ENCODE measurements at regions not wholly inside any gene's neighbourhood (a gene's known extent, or its start where the extent isn't known, plus 50 kb on each side); places are given as distances from the start of the nearest gene placed in this dataset.

- H3K9ac ChIP-seq (ENCODE audit: insufficient read depth in 1 of 2, low read depth in 2 of 2, low read length in 2 of 2): no peak overlapping the region
- H3K36me3 ChIP-seq (ENCODE audit: control insufficient read depth, insufficient read depth, low read length): no peaks in the 10 kb centered on the region
- 11% methylated on average over 5 of the region's 5 CpGs for WGBS (ENCODE audit: insufficient coverage, low coverage, missing lambda C conversion rate)
- POLR2A ChIA-PET: no interaction called here
- no peak overlapping the region for H3K4me3 ChIP-seq
- no peaks in the 10 kb centered on the region for H3K79me2 ChIP-seq (ENCODE audit: control insufficient read depth, insufficient read depth, low read length)
- H3K9me1 ChIP-seq (ENCODE audit: control insufficient read depth, insufficient read depth, low read length): no peaks in the 10 kb centered on the region
- H3K27ac ChIP-seq (ENCODE audit: extremely low read depth, low read depth, low read length): no peak overlapping the region
- no peaks in the 10 kb centered on the region for H3K27me3 ChIP-seq (ENCODE audit: control insufficient read depth in 2 of 2, insufficient read depth in 2 of 2, low read length in 2 of 2)
- in situ Hi-C loops (cut with MboI): no loop called here
- BruUV-seq (replicated peaks): no TSS peak
- no peak overlapping the region for H3K4me2 ChIP-seq (ENCODE audit: insufficient read depth, low read length)
- no peak for FAIRE-seq
- no peak for DNase-seq (ENCODE audit: extremely low read depth in 1 of 4, low spot score in 3 of 4)
- no peak for TF ChIP-seq FOXK2 (conservative IDR thresholded peaks at IDR 0.05 in 1 of 2, IDR thresholded peaks at IDR 0.05 in 1 of 2; ENCODE audit: low read depth in 2 of 2)
- CTCF ChIA-PET (ENCODE audit: low intra/inter-chr PET ratio): no interaction called here
- no peaks in the 10 kb centered on the region; the same call in 1 of the 2 replicates for H4K20me1 ChIP-seq (replicated peaks; ENCODE audit: control insufficient read depth, insufficient read depth, low read length)
- peaks cover 0 to 5% of the 10 kb centered on the region in 2 experiments; a peak in 1 of 5 replicates for H3K4me1 ChIP-seq (replicated peaks in 1 of 2; ENCODE audit: control insufficient read depth in 2 of 2, insufficient read depth in 2 of 2, low read length in 2 of 2)
- no peak for ATAC-seq
- no peak overlapping the region for H2AFZ ChIP-seq (ENCODE audit: low read depth, low read length)
- intact Hi-C loops (cut with micrococcal nuclease): no loop called here
- no peaks in the 10 kb centered on the region for H3K9me3 ChIP-seq (replicated peaks; ENCODE audit: control insufficient read depth, insufficient read depth, low read depth, low read length)
Measured at GRCh38 chr13:48813518-48813917, 159.8 kb downstream of the CYSLTR2 start.

DNA sequence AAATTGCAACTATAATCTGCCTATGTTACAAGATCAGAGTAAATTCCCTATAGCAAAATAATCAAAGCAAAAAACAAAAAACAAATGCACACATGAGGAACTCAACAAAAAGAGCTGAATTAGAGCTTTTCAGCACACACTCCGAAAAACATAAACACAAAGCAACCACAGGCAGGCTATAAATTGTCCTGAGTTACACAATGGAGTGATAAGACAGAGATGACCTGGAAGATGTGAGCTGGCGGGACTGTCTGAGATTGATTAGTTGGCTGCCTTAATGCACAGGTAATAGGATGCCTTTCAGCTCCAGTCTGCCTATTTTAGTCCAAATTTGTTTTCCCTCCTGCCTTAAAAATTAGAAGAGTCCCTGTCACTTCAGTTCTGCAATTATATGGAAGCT is 159.0 kb upstream of the FNDC3A start:
- ChIA-PET POLR2A (no interaction called here), CTCF (ENCODE audit: low intra/inter-chr PET ratio) (no interaction called here)
- Histone ChIP-seq H3K79me2 (ENCODE audit: control insufficient read depth, insufficient read depth, low read length) (no peaks in the 10 kb centered on the region), H3K4me2 (ENCODE audit: insufficient read depth, low read length) (no peak overlapping the region), H3K9me1 (ENCODE audit: control insufficient read depth, insufficient read depth, low read length) (no peaks in the 10 kb centered on the region), H3K36me3 (ENCODE audit: control insufficient read depth, insufficient read depth, low read length) (no peaks in the 10 kb centered on the region), H3K27me3 (ENCODE audit: control insufficient read depth in 2 of 2, insufficient read depth in 2 of 2, low read length in 2 of 2) (no peaks in the 10 kb centered on the region), H3K9me3 (replicated peaks; ENCODE audit: control insufficient read depth, insufficient read depth, low read depth, low read length) (no peaks in the 10 kb centered on the region), H3K4me3 (no peak overlapping the region), H3K4me1 (replicated peaks in 1 of 2; ENCODE audit: control insufficient read depth in 2 of 2, insufficient read depth in 2 of 2, low read length in 2 of 2) (no peaks in the 10 kb centered on the region), H3K27ac (ENCODE audit: extremely low read depth, low read depth, low read length) (no peak overlapping the region), H4K20me1 (replicated peaks; ENCODE audit: control insufficient read depth, insufficient read depth, low read length) (no peaks in the 10 kb centered on the region), H2AFZ (ENCODE audit: low read depth, low read length) (no peak overlapping the region), H3K9ac (ENCODE audit: insufficient read depth in 1 of 2, low read depth in 2 of 2, low read length in 2 of 2) (no peak overlapping the region)
- ATAC-seq: no peak
- in situ Hi-C loops (cut with MboI): no loop called here
- FAIRE-seq: no peak
- intact Hi-C loops (cut with micrococcal nuclease): no loop called here
- TF ChIP-seq NELFE (IDR thresholded peaks at IDR 0.05; ENCODE audit: insufficient read depth, insufficient read length): no peak
- TF ChIP-seq MEIS2 (IDR thresholded peaks at IDR 0.05; ENCODE audit: partially characterized antibody): peak; percentile 10
- no peak for TF ChIP-seq DPF2 (IDR thresholded peaks at IDR 0.05)
- WGBS (ENCODE audit: insufficient coverage, low coverage, missing lambda C conversion rate): 13% methylated on average over 2 of the region's 2 CpGs
- DNase-seq (ENCODE audit: extremely low read depth in 1 of 4, low spot score in 3 of 4): no peak
- no TSS peak for BruUV-seq (replicated peaks)

Data from K562 (cell line).